ENCODE measurements at regions not wholly inside any gene's neighbourhood (a gene's known extent, or its start where the extent isn't known, plus 50 kb on each side); places are given as distances from the start of the nearest gene placed in this dataset.
"Not testable (repeated sequence)": the region's sequence is repeated elsewhere in the genome, so short reads cannot be mapped to it uniquely, and the experiment has no call there.

GRCh38 chr11:89625171-89625570 lies 84.9 kb upstream of the TRIM77 start:
- DNase-seq = no peak
- H3K4me2 ChIP-seq (ENCODE audit: unreplicated experiment) = no peak overlapping the region
- no peak overlapping the region for H2AFZ ChIP-seq
- no peaks in the 10 kb centered on the region for H3K27me3 ChIP-seq (replicated peaks; ENCODE audit: insufficient read depth)
- WGBS, 2 experiments (ENCODE audit: low coverage in 1 of 2, low lambda C conversion rate in 2 of 2, missing lambda C conversion rate in 2 of 2) = 64 to 65% methylated on average over 6 of the region's 6 CpGs
- H3K9me3 ChIP-seq (ENCODE audit: low read depth) = no peaks in the 10 kb centered on the region
- in situ Hi-C loops (cut with MboI) = no loop called here
- H3K27ac ChIP-seq = no peak overlapping the region
- no peaks in the 10 kb centered on the region for H4K20me1 ChIP-seq (ENCODE audit: insufficient read depth)
- no peaks in the 10 kb centered on the region for H3K36me3 ChIP-seq (ENCODE audit: low read depth)
- no peak overlapping the region for H3K4me3 ChIP-seq
- no peak overlapping the region for H3K9ac ChIP-seq
- no peak for TF ChIP-seq EZH2 (IDR thresholded peaks at IDR 0.05; ENCODE audit: insufficient read depth, poor library complexity, severe bottlenecking)
- TF ChIP-seq EZH2phosphoT487 (IDR thresholded peaks at IDR 0.05; ENCODE audit: insufficient read depth, low read depth) = no peak
- no peaks in the 10 kb centered on the region for H3K79me2 ChIP-seq (ENCODE audit: insufficient read depth)
- H3F3A ChIP-seq (ENCODE audit: insufficient read depth) = no peaks in the 10 kb centered on the region
- H3K9me2 ChIP-seq (ENCODE audit: insufficient read depth) = no peaks in the 10 kb centered on the region
- H3K4me1 ChIP-seq (ENCODE audit: insufficient read depth) = no peaks in the 10 kb centered on the region

GRCh38 chr11:89626366-89626765 lies 83.7 kb upstream of the TRIM77 start:
- Histone ChIP-seq H2AFZ (no peak overlapping the region), H3K36me3 (ENCODE audit: low read depth) (no peaks in the 10 kb centered on the region), H3K4me3 (no peak overlapping the region), H3K27ac (no peak overlapping the region), H3K9ac (no peak overlapping the region), H3K79me2 (ENCODE audit: insufficient read depth) (no peaks in the 10 kb centered on the region), H3F3A (ENCODE audit: insufficient read depth) (no peaks in the 10 kb centered on the region), H4K20me1 (ENCODE audit: insufficient read depth) (no peaks in the 10 kb centered on the region), H3K4me1 (ENCODE audit: insufficient read depth) (no peaks in the 10 kb centered on the region), H3K9me2 (ENCODE audit: insufficient read depth) (no peaks in the 10 kb centered on the region), H3K4me2 (ENCODE audit: unreplicated experiment) (no peak overlapping the region), H3K9me3 (ENCODE audit: low read depth) (no peaks in the 10 kb centered on the region), H3K27me3 (replicated peaks; ENCODE audit: insufficient read depth) (no peaks in the 10 kb centered on the region)
- DNase-seq = no peak
- in situ Hi-C loops (cut with MboI) = no loop called here
- TF ChIP-seq EZH2 (IDR thresholded peaks at IDR 0.05; ENCODE audit: insufficient read depth, poor library complexity, severe bottlenecking) (no peak), EZH2phosphoT487 (IDR thresholded peaks at IDR 0.05; ENCODE audit: insufficient read depth, low read depth) (no peak)

GRCh38 chr11:89626881-89627280 lies 83.2 kb upstream of the TRIM77 start:
- H3K27ac ChIP-seq; DNase-seq; in situ Hi-C loops (cut with MboI); H3K9ac ChIP-seq; H3F3A ChIP-seq (ENCODE audit: insufficient read depth); H3K4me3 ChIP-seq; H3K4me1 ChIP-seq (ENCODE audit: insufficient read depth); H3K4me2 ChIP-seq (ENCODE audit: unreplicated experiment); H3K9me2 ChIP-seq (ENCODE audit: insufficient read depth); H4K20me1 ChIP-seq (ENCODE audit: insufficient read depth); H3K27me3 ChIP-seq (replicated peaks; ENCODE audit: insufficient read depth); H3K9me3 ChIP-seq (ENCODE audit: low read depth); H2AFZ ChIP-seq; H3K79me2 ChIP-seq (ENCODE audit: insufficient read depth); H3K36me3 ChIP-seq (ENCODE audit: low read depth): not testable (repeated sequence)
- WGBS, 2 experiments (ENCODE audit: low coverage in 1 of 2, low lambda C conversion rate in 2 of 2, missing lambda C conversion rate in 2 of 2) = 44 to 45% methylated on average over 2 of the region's 2 CpGs

GRCh38 chr11:89633135-89633705 lies 76.9 kb upstream of the TRIM77 start:
- WGBS, 2 experiments (ENCODE audit: low coverage in 1 of 2, low lambda C conversion rate in 2 of 2, missing lambda C conversion rate in 2 of 2) = 75% methylated on average over 1 of the region's 1 CpG
- no peaks in the 10 kb centered on the region for H3K79me2 ChIP-seq (ENCODE audit: insufficient read depth)
- TF ChIP-seq EZH2phosphoT487 (IDR thresholded peaks at IDR 0.05; ENCODE audit: insufficient read depth, low read depth) (no peak), EZH2 (IDR thresholded peaks at IDR 0.05; ENCODE audit: insufficient read depth, poor library complexity, severe bottlenecking) (no peak)

GRCh38 chr11:89640777-89641176 lies 69.3 kb upstream of the TRIM77 start:
- H3F3A ChIP-seq (ENCODE audit: insufficient read depth); H3K9me3 ChIP-seq (ENCODE audit: low read depth); H3K27me3 ChIP-seq (replicated peaks; ENCODE audit: insufficient read depth); H3K4me1 ChIP-seq (ENCODE audit: insufficient read depth); H3K4me3 ChIP-seq; DNase-seq; H4K20me1 ChIP-seq (ENCODE audit: insufficient read depth); H3K36me3 ChIP-seq (ENCODE audit: low read depth); H3K9me2 ChIP-seq (ENCODE audit: insufficient read depth); in situ Hi-C loops (cut with MboI); H3K79me2 ChIP-seq (ENCODE audit: insufficient read depth); H3K27ac ChIP-seq; H3K9ac ChIP-seq; H2AFZ ChIP-seq; H3K4me2 ChIP-seq (ENCODE audit: unreplicated experiment): not testable (repeated sequence)
- WGBS, 2 experiments (ENCODE audit: low coverage in 1 of 2, low lambda C conversion rate in 2 of 2, missing lambda C conversion rate in 2 of 2) = 37 to 58% methylated on average over 3 of the region's 3 CpGs

More at GRCh38 chr11:89633135-89633705, 76.9 kb upstream of the TRIM77 start:
- Histone ChIP-seq H3K4me3 (no peak overlapping the region), H3K4me1 (ENCODE audit: insufficient read depth) (no peaks in the 10 kb centered on the region), H3K9ac (no peak overlapping the region), H4K20me1 (ENCODE audit: insufficient read depth) (no peaks in the 10 kb centered on the region), H3K36me3 (ENCODE audit: low read depth) (no peaks in the 10 kb centered on the region), H3K4me2 (ENCODE audit: unreplicated experiment) (no peak overlapping the region), H3K27ac (no peak overlapping the region), H2AFZ (no peak overlapping the region), H3K9me3 (ENCODE audit: low read depth) (no peaks in the 10 kb centered on the region), H3K9me2 (ENCODE audit: insufficient read depth) (no peaks in the 10 kb centered on the region), H3F3A (ENCODE audit: insufficient read depth) (no peaks in the 10 kb centered on the region), H3K27me3 (replicated peaks; ENCODE audit: insufficient read depth) (no peaks in the 10 kb centered on the region; the same call in 1 of the 2 replicates)
- no peak for DNase-seq
- in situ Hi-C loops (cut with MboI) = no loop called here

DNA sequence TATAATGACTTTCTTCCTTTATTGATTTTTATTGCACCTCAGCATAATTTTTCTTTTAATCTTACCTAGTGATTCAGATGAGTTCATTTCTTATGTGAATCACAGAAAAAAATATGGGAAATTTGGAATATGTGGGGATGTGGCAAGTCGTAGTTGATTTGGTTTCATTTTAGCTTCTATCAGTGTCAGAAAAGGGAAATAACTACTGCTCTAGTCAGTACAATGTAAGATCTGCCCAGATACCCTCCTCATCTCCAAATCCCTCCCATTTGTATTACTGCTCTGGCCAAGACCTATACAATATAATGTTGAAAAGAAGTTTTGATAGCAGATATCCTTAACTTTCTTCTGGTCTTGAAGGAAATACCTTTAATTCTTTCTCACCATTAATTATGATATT lies 61.9 kb upstream of the TRIM77 start:
- H3K4me3 ChIP-seq; H3K9ac ChIP-seq; H3K27me3 ChIP-seq (replicated peaks; ENCODE audit: insufficient read depth); H3K36me3 ChIP-seq (ENCODE audit: low read depth); in situ Hi-C loops (cut with MboI); DNase-seq; H3K4me1 ChIP-seq (ENCODE audit: insufficient read depth); H3K79me2 ChIP-seq (ENCODE audit: insufficient read depth); H4K20me1 ChIP-seq (ENCODE audit: insufficient read depth); H2AFZ ChIP-seq; H3K4me2 ChIP-seq (ENCODE audit: unreplicated experiment); H3K9me2 ChIP-seq (ENCODE audit: insufficient read depth); H3K27ac ChIP-seq; H3K9me3 ChIP-seq (ENCODE audit: low read depth); H3F3A ChIP-seq (ENCODE audit: insufficient read depth): not testable (repeated sequence)
- 50 to 55% methylated on average over 1 of the region's 1 CpG for WGBS, 2 experiments (ENCODE audit: low coverage in 1 of 2, low lambda C conversion rate in 2 of 2, missing lambda C conversion rate in 2 of 2)

GRCh38 chr11:89648996-89649395 lies 61.1 kb upstream of the TRIM77 start:
- in situ Hi-C loops (cut with MboI); H3K9ac ChIP-seq; H3K27me3 ChIP-seq (replicated peaks; ENCODE audit: insufficient read depth); H3K79me2 ChIP-seq (ENCODE audit: insufficient read depth); H3K4me3 ChIP-seq; H3K9me2 ChIP-seq (ENCODE audit: insufficient read depth); H3K4me2 ChIP-seq (ENCODE audit: unreplicated experiment); H3K9me3 ChIP-seq (ENCODE audit: low read depth); H3K4me1 ChIP-seq (ENCODE audit: insufficient read depth); H3F3A ChIP-seq (ENCODE audit: insufficient read depth); H4K20me1 ChIP-seq (ENCODE audit: insufficient read depth); H3K27ac ChIP-seq; DNase-seq; H2AFZ ChIP-seq; H3K36me3 ChIP-seq (ENCODE audit: low read depth): not testable (repeated sequence)
- 42 to 44% methylated on average over 5 of the region's 5 CpGs for WGBS, 2 experiments (ENCODE audit: low coverage in 1 of 2, low lambda C conversion rate in 2 of 2, missing lambda C conversion rate in 2 of 2)

All from GM23248 (cell line).